M059J (cell line): ENCODE measurements at regions not wholly inside any gene's neighbourhood (a gene's known extent, or its start where the extent isn't known, plus 50 kb on each side); places are given as distances from the start of the nearest gene placed in this dataset.

Experiments
- DNase-seq: peaks from one replicate; pipeline ENCODE4 v3.0.0-alpha.2; 2012; ENCODE audit warnings: low read depth

- DNase-seq = no peak
Observed at GRCh38 chr4:74878323-74878722, 54.6 kb upstream of the PARM1 start.

GRCh38 chr4:74875451-74875850 lies 57.5 kb upstream of the PARM1 start:
- no peak for DNase-seq

DNA sequence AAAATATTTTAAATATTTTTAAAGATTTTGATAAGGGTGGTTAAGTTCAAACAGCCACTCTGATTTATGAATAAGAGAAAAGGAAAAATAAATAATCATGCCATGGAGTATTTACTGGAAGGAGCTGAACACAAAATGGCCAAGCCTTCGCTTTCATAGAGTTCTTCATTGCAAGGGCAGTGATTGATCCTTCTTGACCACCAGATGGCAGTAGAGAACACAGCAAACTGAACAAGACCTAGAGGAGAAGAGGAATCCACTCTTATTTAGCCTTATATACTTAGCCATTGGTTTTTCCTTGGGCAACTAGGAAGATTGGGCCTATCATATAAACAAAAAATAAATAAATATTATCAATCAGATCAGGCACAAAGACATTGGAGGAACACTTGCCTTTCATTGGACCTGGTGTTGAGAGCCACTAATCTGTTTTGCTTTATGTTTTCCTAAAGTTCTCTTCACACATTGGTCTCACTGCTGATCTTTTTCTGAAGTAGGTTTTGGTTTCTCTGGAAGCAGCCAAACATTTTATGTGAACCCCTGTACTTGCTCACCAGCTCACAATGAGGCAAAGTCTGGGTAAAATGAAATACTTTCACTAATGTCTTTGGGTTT lies 58.1 kb upstream of the PARM1 start:
- peak; percentile 62 for DNase-seq

DNA sequence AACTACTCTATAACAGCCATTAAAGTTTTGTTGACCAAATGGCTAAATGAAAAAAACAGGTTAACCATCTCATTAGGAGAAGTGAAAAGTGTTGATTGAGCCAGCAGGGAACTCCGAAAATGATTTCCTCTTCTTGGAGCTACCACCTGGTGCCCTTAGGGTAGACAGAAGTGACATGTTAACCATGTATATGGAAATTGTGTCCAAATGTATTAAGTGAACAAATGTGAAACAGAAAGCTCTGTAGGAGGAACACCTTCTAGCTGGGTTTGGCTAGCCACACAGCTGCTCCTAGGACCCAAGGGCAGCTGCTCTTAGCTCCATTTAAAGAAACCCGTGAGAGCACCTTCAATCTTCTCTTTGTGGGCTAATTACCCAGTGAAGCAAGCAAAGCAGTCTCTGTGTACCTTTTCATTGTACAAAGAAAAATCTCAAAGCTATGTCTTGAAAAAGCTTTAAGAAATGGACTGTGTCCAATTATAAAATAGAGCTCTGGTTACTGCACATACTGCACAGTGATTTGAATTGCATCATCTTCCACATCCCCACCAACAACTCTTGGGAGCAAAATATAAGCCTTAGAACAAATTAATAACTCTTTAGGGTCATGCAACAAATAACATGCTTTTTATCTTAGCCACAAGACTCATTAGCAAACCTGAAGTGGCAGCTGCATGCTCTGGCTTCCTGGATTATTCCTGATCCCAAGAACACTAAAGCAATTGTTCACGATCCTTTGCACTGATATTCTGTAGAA lies 59.2 kb upstream of the PARM1 start:
- DNase-seq = no peak

DNA sequence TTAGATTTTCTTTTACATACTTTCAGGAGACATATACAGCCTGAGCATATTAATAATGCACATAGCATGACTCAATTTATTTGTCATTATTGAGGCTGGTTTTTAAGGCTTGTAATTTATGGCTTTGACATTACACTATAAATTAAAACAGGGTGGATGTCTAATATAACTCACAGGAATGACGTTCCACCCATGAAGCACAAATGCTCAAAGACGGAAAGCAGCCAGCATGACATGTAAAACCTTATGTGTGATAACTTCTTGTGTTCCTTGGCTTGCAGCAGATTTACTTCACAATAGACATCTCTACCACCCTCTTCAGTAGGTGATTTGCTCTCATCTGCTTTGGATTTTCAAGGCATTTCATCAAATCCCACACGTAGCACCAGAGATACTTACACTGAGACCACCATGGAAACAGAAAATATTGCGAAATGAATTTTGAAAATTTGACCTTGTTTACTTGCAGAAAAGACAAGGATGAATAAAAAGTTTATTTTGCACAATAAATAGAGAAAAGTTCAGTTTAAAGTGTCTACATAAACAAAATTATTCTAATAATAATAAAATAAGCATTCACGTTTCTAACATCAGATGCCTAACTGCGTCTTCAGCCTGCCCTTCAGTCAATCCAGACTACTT lies 64.7 kb upstream of the BTC start:
- DNase-seq = no peak

DNA sequence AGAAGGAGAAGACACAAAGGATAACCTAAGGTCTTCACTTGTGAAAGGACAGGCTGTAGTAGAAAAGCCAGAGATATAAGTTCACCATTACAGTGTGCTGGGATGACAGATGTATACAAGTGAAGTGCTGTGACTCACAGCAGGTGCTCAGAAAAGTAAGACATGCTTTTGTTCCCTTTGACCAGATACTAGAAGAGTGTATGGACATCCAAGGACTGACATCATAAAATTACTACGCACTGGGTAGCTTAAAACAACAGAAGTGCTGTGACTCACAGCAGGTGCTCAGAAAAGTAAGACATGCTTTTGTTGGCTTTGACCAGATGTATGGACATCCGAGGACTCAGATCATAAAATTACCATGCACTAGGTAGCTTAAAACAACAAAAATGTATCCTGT lies 61.6 kb upstream of the BTC start:
- no peak for DNase-seq

DNA sequence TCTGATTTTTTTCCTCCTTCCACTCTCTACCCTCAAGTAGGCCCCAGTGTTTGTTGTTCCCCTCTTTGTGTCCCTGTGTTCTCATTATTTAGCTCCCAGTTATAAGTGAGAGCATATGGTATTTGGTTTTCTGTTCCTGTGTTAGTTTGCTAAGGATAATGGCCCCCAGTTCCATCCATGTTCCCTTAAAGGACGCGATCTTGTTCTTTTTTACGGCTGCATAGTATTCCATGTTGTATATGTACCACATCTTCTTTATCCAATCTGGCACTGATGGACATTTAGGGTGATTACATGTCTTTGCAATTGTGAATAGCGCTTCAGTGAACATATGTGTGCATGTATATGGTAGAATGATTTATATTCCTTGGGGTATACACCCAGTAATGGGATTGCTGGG lies 54.5 kb upstream of the BTC start:
- DNase-seq = no peak

DNA sequence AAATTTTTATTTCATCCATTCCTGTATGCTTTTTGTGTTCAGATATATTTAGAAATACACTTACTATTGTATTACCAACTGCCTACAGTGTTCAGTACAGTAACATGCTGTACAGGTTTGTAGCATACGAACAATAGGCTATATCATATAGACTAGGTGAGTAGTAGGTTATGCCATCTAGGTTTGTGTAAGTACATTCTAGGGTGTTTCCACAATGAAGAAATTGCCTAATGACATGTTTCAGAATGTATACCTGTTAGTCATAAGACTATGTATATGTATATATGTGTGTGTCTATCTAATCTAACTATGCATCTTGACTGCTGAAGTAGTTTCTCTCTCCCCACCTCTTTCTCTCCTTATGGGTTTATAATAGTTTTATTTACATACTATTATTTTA lies 51.5 kb upstream of the BTC start:
- no peak for DNase-seq
